ENCODE measurements at regions not wholly inside any gene's neighbourhood (a gene's known extent, or its start where the extent isn't known, plus 50 kb on each side); places are given as distances from the start of the nearest gene placed in this dataset.

DNA sequence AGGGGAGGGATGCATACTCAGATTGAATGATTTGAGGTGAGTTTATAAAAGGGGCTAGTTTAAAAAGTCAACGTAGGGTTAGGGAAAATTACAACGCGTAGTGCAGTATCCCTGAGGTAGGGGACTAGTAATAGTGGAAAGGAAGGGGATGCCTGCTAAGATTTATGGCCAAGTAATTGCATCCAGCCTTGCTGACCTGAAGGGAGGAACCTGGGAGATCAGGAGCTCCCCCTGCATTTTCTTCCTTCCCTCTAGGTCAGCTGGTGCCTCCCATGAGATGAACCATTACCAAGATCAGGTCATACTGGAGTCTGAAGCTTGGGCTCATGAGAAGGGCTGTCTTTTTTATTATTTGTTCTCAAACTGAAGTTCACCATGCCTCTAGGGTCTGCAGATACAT is 606.6 kb downstream of the TMEM114 start:
- no peak for DNase-seq (ENCODE audit: low spot score)
- H3K36me3 Mint-ChIP-seq (ENCODE audit: low read depth, unreplicated experiment), result no peaks in the 10 kb centered on the region
- TF ChIP-seq CTCF (IDR thresholded peaks at IDR 0.05; ENCODE audit: unreplicated experiment), result no peak
- H3K9me3 Mint-ChIP-seq (ENCODE audit: unreplicated experiment), result no peaks in the 10 kb centered on the region
- H3K4me3 Mint-ChIP-seq (ENCODE audit: unreplicated experiment), result no peak overlapping the region
- H3K27ac Mint-ChIP-seq (ENCODE audit: unreplicated experiment), result no peak overlapping the region
- H3K27me3 Mint-ChIP-seq (ENCODE audit: unreplicated experiment), result no peaks in the 10 kb centered on the region
- H3K4me1 Mint-ChIP-seq (ENCODE audit: unreplicated experiment), result no peaks in the 10 kb centered on the region

- no peaks in the 10 kb centered on the region for H3K9me3 Mint-ChIP-seq (ENCODE audit: unreplicated experiment)
- no peaks in the 10 kb centered on the region for H3K27me3 Mint-ChIP-seq (ENCODE audit: unreplicated experiment)
- DNase-seq (ENCODE audit: low spot score), result no peak
- no peak overlapping the region for H3K4me3 Mint-ChIP-seq (ENCODE audit: unreplicated experiment)
- no peak overlapping the region for H3K27ac Mint-ChIP-seq (ENCODE audit: unreplicated experiment)
- no peaks in the 10 kb centered on the region for H3K36me3 Mint-ChIP-seq (ENCODE audit: low read depth, unreplicated experiment)
- TF ChIP-seq CTCF (IDR thresholded peaks at IDR 0.05; ENCODE audit: unreplicated experiment), result no peak
- no peaks in the 10 kb centered on the region for H3K4me1 Mint-ChIP-seq (ENCODE audit: unreplicated experiment)
Observed at GRCh38 chr16:7980133-7980483, 610.2 kb downstream of the TMEM114 start.

DNA sequence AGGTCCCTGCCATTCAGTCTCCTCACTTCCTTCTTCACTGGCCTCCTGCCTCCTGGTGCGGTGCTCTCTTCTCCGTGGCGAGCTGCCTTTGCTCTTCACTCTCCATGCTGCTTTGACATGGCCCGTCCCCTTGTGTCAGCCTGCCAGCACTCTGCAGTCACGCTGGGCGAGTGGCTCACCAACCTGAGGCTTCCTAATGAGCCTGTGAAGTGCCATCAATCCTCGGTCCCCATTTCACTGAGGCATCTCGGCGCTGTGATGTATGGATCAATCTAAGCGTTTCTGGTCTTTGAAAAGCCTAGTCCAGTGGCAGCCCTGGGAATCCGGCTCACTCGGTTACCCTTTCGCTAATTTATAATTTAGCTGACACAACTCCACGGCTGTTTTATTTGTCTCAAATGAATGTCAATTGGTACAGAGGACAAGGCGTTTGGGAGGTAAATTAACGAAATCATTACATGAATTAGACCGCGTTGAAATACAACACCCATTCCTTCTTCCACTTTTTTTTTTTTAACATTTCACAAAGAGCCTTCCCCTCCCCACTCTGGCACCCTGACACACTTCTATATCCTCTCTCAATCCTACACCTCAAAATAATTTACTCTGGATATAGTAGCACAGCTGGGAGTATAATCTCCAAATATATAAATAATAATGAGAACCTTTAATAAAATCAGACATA is 610.7 kb downstream of the TMEM114 start:
- Mint-ChIP-seq H3K36me3 (ENCODE audit: low read depth, unreplicated experiment) (no peaks in the 10 kb centered on the region), H3K9me3 (ENCODE audit: unreplicated experiment) (no peaks in the 10 kb centered on the region), H3K4me1 (ENCODE audit: unreplicated experiment) (no peaks in the 10 kb centered on the region), H3K27me3 (ENCODE audit: unreplicated experiment) (no peaks in the 10 kb centered on the region), H3K4me3 (ENCODE audit: unreplicated experiment) (no peak overlapping the region), H3K27ac (ENCODE audit: unreplicated experiment) (no peak overlapping the region)
- no peak for DNase-seq (ENCODE audit: low spot score)
- no peak for TF ChIP-seq CTCF (IDR thresholded peaks at IDR 0.05; ENCODE audit: unreplicated experiment)

- no peaks in the 10 kb centered on the region for H3K4me1 Mint-ChIP-seq (ENCODE audit: unreplicated experiment)
- no peak for TF ChIP-seq CTCF (IDR thresholded peaks at IDR 0.05; ENCODE audit: unreplicated experiment)
- peaks cover 3% of the 10 kb centered on the region for H3K27me3 Mint-ChIP-seq (ENCODE audit: unreplicated experiment)
- no peak overlapping the region for H3K4me3 Mint-ChIP-seq (ENCODE audit: unreplicated experiment)
- no peaks in the 10 kb centered on the region for H3K9me3 Mint-ChIP-seq (ENCODE audit: unreplicated experiment)
- DNase-seq (ENCODE audit: low spot score), result no peak
- no peak overlapping the region for H3K27ac Mint-ChIP-seq (ENCODE audit: unreplicated experiment)
- no peaks in the 10 kb centered on the region for H3K36me3 Mint-ChIP-seq (ENCODE audit: low read depth, unreplicated experiment)
Observed at GRCh38 chr16:7976563-7976962, 613.7 kb downstream of the TMEM114 start.

DNA sequence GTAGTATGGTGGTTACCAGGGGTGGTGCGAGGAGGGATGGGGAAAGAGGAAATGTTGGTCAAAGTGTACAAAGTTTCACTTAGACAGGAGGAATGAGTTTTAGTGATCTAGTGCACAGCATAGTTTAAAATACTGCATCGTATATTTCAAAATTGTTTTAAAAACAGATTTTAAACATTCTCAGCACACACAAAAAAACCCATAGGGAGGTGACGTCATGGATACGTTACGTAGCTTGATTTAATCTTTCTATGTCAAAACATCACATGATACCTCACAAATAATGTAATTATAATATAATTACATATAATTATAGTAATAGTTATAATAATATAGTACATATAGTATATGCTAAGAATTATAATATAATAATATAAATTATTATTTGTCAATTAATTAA is 614.2 kb downstream of the TMEM114 start:
- TF ChIP-seq CTCF (IDR thresholded peaks at IDR 0.05; ENCODE audit: unreplicated experiment), result no peak
- Mint-ChIP-seq H3K9me3 (ENCODE audit: unreplicated experiment) (no peaks in the 10 kb centered on the region), H3K27me3 (ENCODE audit: unreplicated experiment) (peaks cover 3% of the 10 kb centered on the region), H3K36me3 (ENCODE audit: low read depth, unreplicated experiment) (no peaks in the 10 kb centered on the region), H3K4me1 (ENCODE audit: unreplicated experiment) (no peaks in the 10 kb centered on the region), H3K4me3 (ENCODE audit: unreplicated experiment) (no peak overlapping the region), H3K27ac (ENCODE audit: unreplicated experiment) (no peak overlapping the region)
- no peak for DNase-seq (ENCODE audit: low spot score)

All from endothelial cell (in vitro differentiated cells).